ENCODE measurements at regions not wholly inside any gene's neighbourhood (a gene's known extent, or its start where the extent isn't known, plus 50 kb on each side); places are given as distances from the start of the nearest gene placed in this dataset.

- Histone ChIP-seq H3K4me1 (replicated peaks) (no peaks in the 10 kb centered on the region), H3K36me3 (no peaks in the 10 kb centered on the region), H3K27ac (no peak overlapping the region), H3K9me3 (no peaks in the 10 kb centered on the region), H3K4me3 (no peak overlapping the region), H3K27me3 (replicated peaks; ENCODE audit: insufficient read depth) (no peaks in the 10 kb centered on the region)
- TF ChIP-seq POLR2A (IDR thresholded peaks at IDR 0.05) (no peak), CTCF (IDR thresholded peaks at IDR 0.05) (no peak), POLR2AphosphoS5 (IDR thresholded peaks at IDR 0.05) (no peak)
- no peak for DNase-seq (ENCODE audit: low spot score)
- WGBS = 61% methylated on average over 6 of the region's 6 CpGs
- intact Hi-C loops (cut with DNase I) = no loop called here
Measured at GRCh38 chr13:64675255-64675892, 2554.8 kb downstream of the PCDH9 start.

DNA sequence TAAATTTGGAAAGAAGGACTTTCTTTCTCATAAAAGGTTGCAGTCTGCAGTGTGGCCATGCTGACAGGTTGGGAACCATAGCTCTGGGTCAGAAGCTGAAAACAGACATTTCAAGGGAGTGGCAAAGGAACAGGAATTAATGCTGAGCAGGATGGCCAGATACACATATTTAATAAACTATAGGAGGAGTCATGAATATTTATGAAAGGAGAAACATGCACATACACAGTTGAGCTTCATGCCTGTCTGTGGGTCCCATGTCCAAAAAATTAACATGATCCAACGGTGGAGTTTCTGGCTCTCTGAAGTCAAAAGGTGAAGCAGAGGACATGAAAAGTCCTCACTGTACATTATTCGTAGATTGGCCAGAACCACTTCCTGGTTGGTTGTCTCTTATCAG is 2556.0 kb downstream of the PCDH9 start:
- no peaks in the 10 kb centered on the region for H3K27me3 ChIP-seq (replicated peaks; ENCODE audit: insufficient read depth)
- H3K4me1 ChIP-seq (replicated peaks) = no peaks in the 10 kb centered on the region
- no peak for TF ChIP-seq POLR2A (IDR thresholded peaks at IDR 0.05)
- no peak for TF ChIP-seq CTCF (IDR thresholded peaks at IDR 0.05)
- no peak for TF ChIP-seq POLR2AphosphoS5 (IDR thresholded peaks at IDR 0.05)
- H3K27ac ChIP-seq = no peak overlapping the region
- H3K36me3 ChIP-seq = no peaks in the 10 kb centered on the region
- DNase-seq (ENCODE audit: low spot score) = no peak
- intact Hi-C loops (cut with DNase I) = no loop called here
- no peaks in the 10 kb centered on the region for H3K9me3 ChIP-seq
- 82% methylated on average over 2 of the region's 2 CpGs for WGBS
- no peak overlapping the region for H3K4me3 ChIP-seq

GRCh38 chr13:64672751-64673150 is 2557.4 kb downstream of the PCDH9 start:
- H3K36me3 ChIP-seq = no peaks in the 10 kb centered on the region
- TF ChIP-seq CTCF (IDR thresholded peaks at IDR 0.05) (no peak), POLR2A (IDR thresholded peaks at IDR 0.05) (no peak), POLR2AphosphoS5 (IDR thresholded peaks at IDR 0.05) (no peak)
- no peaks in the 10 kb centered on the region for H3K27me3 ChIP-seq (replicated peaks; ENCODE audit: insufficient read depth)
- H3K4me1 ChIP-seq (replicated peaks) = no peaks in the 10 kb centered on the region
- intact Hi-C loops (cut with DNase I) = no loop called here
- WGBS = 70% methylated on average over 2 of the region's 2 CpGs
- H3K4me3 ChIP-seq = no peak overlapping the region
- DNase-seq (ENCODE audit: low spot score) = no peak
- no peaks in the 10 kb centered on the region for H3K9me3 ChIP-seq
- H3K27ac ChIP-seq = no peak overlapping the region

DNA sequence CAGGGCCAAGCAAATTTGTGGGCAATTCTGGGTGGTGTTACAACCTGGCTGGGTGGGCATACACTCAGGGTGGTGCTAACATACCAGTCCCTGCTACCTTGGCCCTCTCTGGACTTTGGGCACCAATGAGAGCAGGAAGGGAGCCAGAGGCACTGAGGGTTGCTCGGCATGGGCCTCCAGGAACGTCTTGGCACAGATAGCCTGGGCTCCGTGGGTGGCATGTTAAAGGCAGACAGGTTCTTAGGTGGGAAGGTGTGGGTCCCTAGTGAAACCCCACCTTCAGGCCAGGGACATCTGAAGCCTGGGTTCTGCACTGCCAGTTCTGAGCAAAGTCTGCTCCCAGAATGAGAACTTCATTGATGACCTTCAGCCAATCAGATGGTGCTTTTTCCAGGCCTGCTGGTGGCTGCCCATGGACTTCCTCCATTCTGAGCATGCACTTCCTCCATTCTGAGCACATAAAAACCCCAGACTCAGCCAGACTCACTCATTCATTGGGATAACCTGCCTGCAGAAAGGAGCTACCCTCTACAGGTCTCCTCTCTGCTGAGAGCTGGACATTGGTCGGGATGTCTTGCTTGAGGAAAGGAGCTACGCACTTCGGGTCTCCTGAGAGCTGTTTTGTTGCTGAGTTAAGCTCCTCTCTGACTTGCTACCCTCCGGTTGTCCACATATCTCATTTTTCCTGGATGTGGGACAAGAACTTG is 2567.1 kb downstream of the PCDH9 start:
- 92% methylated on average over 7 of the region's 7 CpGs for WGBS

More for the DNA sequence above, 2567.1 kb downstream of the PCDH9 start:
- Histone ChIP-seq H3K4me1 (replicated peaks) (no peaks in the 10 kb centered on the region), H3K4me3 (no peak overlapping the region), H3K27ac (no peak overlapping the region), H3K36me3 (no peaks in the 10 kb centered on the region), H3K27me3 (replicated peaks; ENCODE audit: insufficient read depth) (no peaks in the 10 kb centered on the region), H3K9me3 (no peaks in the 10 kb centered on the region)
- TF ChIP-seq POLR2AphosphoS5 (IDR thresholded peaks at IDR 0.05) = no peak
- no peak for TF ChIP-seq CTCF (IDR thresholded peaks at IDR 0.05)
- no peak for TF ChIP-seq POLR2A (IDR thresholded peaks at IDR 0.05)
- intact Hi-C loops (cut with DNase I) = no loop called here
- DNase-seq (ENCODE audit: low spot score) = no peak

Measured in prostate gland (tissue), 2 donors.